GM13976 (cell line): ENCODE measurements at regions not wholly inside any gene's neighbourhood (a gene's known extent, or its start where the extent isn't known, plus 50 kb on each side); places are given as distances from the start of the nearest gene placed in this dataset.

Experiments
- DNase-seq: peaks from one replicate; pipeline ENCODE4 v3.0.0; 2012; ENCODE audit warnings: low spot score
- in situ Hi-C: fragments of 300-500 bp; cut with MboI; formaldehyde crosslinking; loops from one replicate; pipeline ENCODE4 v1.12.0; 2022; ENCODE audit warnings: low sequenced_read_pairs, mixed read lengths, inconsistent platforms; ENCODE audit not compliant: unreplicated experiment
- TF ChIP-seq, protein P1 (sequence below): IDR thresholded peaks from 2 replicates; pipeline ENCODE4 v1.5.1; 2012; ENCODE audit warnings: borderline replicate concordance, mild to moderate bottlenecking; ENCODE audit not compliant: insufficient read depth; ENCODE audit errors: extremely low read depth, missing control alignments, control extremely low read depth

DNA sequence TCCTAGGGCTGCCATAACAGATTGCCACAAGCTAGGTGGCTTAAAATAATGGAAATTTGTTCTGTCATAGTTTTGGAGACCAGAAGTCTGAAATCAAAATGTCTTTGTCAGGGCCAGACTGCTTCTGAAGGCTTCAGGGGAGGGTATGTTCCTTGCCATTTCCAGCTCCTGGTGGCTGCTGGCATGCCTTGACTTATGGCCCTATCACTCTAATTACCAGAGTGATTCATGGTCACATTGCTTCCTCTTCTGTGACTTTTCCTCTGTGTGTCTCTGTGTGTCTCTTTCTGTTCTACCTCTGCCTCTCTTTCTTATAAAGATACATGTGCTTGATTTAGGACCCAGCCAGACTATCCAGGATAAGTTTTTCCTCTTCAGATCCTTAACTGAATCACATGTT lies 635.2 kb upstream of the IMPG1 start:
- TF ChIP-seq, protein P1, sequence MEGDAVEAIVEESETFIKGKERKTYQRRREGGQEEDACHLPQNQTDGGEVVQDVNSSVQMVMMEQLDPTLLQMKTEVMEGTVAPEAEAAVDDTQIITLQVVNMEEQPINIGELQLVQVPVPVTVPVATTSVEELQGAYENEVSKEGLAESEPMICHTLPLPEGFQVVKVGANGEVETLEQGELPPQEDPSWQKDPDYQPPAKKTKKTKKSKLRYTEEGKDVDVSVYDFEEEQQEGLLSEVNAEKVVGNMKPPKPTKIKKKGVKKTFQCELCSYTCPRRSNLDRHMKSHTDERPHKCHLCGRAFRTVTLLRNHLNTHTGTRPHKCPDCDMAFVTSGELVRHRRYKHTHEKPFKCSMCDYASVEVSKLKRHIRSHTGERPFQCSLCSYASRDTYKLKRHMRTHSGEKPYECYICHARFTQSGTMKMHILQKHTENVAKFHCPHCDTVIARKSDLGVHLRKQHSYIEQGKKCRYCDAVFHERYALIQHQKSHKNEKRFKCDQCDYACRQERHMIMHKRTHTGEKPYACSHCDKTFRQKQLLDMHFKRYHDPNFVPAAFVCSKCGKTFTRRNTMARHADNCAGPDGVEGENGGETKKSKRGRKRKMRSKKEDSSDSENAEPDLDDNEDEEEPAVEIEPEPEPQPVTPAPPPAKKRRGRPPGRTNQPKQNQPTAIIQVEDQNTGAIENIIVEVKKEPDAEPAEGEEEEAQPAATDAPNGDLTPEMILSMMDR = no peak
- in situ Hi-C loops = no loop called here
- DNase-seq = no peak

DNA sequence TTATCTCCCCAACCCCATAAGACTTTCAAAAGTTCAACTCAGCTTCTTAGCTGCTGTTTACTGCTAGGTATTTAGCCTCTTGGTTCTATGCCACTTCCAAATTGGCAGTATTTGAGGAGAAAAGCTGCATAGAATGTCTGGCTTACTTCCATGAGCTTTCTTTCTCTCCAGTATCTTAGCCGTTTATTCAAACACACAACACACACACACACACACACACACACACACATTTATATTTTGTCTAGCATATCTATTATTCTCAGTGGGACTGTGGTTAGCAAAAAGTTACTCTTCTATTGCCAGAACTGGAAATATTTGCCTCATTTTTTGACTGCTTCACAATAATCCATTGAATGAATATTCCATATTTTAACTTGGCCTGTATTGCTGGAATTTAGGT lies 634.2 kb upstream of the IMPG1 start:
- DNase-seq = no peak
- TF ChIP-seq, protein P1 = no peak
- in situ Hi-C loops = no loop called here

DNA sequence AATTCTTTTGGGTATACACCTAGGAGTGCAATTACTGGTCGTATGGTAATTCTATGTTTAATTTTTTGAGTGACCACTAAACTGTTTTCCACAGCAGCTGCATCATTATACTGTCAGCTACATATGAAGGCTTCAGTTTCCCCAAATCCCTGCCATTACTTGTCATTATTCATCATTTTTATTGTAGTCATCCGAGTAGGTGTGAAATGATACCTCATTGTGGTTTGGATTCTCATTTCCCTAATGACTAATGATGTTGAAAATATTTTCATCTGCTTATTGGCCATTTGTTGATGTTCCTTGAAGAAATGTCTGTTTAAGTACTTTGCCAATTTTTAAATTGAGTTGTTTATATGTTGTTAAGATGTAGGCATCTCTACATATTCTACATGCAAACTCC lies 633.6 kb upstream of the IMPG1 start:
- no peak for DNase-seq
- TF ChIP-seq, protein P1 = no peak
- in situ Hi-C loops = no loop called here

DNA sequence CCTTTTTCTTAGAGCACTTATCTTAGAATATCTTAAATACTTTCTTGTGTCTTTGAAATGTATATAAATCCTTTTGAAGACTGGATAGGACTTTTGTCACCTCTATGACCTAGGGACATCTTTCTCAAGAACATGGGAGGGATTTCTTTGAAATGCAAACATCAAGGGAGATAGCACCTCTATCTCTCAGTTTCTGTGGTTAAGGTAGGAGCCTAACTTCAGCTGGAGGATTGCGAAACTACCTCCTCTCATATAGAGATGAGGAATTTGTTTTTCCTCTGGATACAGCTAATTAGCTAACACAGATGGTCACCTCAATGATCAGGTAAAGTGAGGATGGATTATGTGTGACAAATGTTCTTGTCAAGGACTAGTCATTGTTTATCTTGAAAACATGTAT lies 631.3 kb upstream of the IMPG1 start:
- in situ Hi-C loops = no loop called here
- no peak for DNase-seq
- TF ChIP-seq, protein P1 = no peak

- in situ Hi-C loops = no loop called here
- DNase-seq = no peak
- TF ChIP-seq, protein P1 = no peak
These were observed 630.8 kb upstream of the IMPG1 start for GRCh38 chr6:76703285-76703684.

DNA sequence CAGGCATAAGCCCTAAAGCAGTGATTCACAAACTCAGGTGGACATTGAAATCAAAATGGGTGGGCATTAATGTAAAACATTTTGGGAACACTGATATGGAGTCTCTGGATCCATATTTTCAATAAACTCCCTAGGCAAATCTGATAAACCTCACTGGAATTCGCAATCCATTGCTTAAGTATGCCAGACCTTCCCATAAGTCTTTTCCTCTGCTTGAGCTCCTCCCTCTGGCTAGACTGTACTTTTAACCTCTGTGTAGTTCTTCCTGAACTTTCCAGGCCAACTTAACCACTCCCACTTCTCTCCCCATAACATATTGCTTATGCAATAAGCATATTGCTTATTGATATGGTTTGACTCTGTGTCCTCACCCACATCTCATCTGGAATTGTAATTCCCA lies 629.7 kb upstream of the IMPG1 start:
- in situ Hi-C loops = no loop called here
- TF ChIP-seq, protein P1 = no peak
- no peak for DNase-seq

GRCh38 chr6:76701610-76702009 lies 629.1 kb upstream of the IMPG1 start:
- TF ChIP-seq, protein P1 = no peak
- DNase-seq = no peak
- in situ Hi-C loops = no loop called here
